CD14-positive monocyte (primary cell): ENCODE measurements at regions not wholly inside any gene's neighbourhood (a gene's known extent, or its start where the extent isn't known, plus 50 kb on each side); places are given as distances from the start of the nearest gene placed in this dataset.

Experiments used
- DNase-seq, 3 donors: peaks; one replicate each; pipeline ENCODE4 v3.0.0-alpha.2; 2011 to 2022
- H2AFZ ChIP-seq: 2 replicates; pipeline ENCODE4 v1.6.0; 2012; ENCODE audit warnings: mild to moderate bottlenecking, low read depth, low read length, inconsistent platforms; ENCODE audit not compliant: insufficient read depth, poor library complexity, severe bottlenecking
- H3K27ac ChIP-seq, 2 donors: 1 replicate in 1 of 2; 2 replicates in 1 of 2; pipeline ENCODE4 v1.5.1; 2012 to 2013; ENCODE audit warnings: low read length in 2 of 2, control low read depth in 1 of 2, inconsistent platforms in 1 of 2, low read depth in 1 of 2, mild to moderate bottlenecking in 1 of 2
- H3K27me3 ChIP-seq, 2 donors: one replicate each; pipeline versions ENCODE4 v1.6.0 to v1.6.1; 2011 to 2013; ENCODE audit warnings: low read length in 2 of 2; ENCODE audit not compliant: control insufficient read depth in 2 of 2, insufficient read depth in 2 of 2
- H3K36me3 ChIP-seq, 2 donors: replicated peaks in 1 of 2; 1 replicate in 1 of 2; 2 replicates in 1 of 2; pipeline versions ENCODE4 v1.5.1 to v1.6.1; 2012 to 2013; ENCODE audit warnings: low read length in 2 of 2, control low read depth in 1 of 2, inconsistent platforms in 1 of 2, mild to moderate bottlenecking in 1 of 2; ENCODE audit not compliant: insufficient read depth in 2 of 2, control insufficient read depth in 1 of 2
- H3K4me1 ChIP-seq, 2 donors: 1 replicate in 1 of 2; 2 replicates in 1 of 2; pipeline versions ENCODE4 v1.5.1 to v1.6.1; 2012 to 2013; ENCODE audit warnings: low read length in 2 of 2, control low read depth in 1 of 2, inconsistent platforms in 1 of 2, mild to moderate bottlenecking in 1 of 2, moderate library complexity in 1 of 2; ENCODE audit not compliant: insufficient read depth in 2 of 2, control insufficient read depth in 1 of 2
- H3K4me2 ChIP-seq: replicated peaks from 2 replicates; pipeline ENCODE3; 2012; ENCODE audit warnings: low read length, moderate library complexity, mild to moderate bottlenecking; ENCODE audit not compliant: poor library complexity, severe bottlenecking; ENCODE audit errors: extremely low read depth
- H3K4me3 ChIP-seq, 3 experiments: fragments of 200-600 bp in 1 of 3; sonication (generic) in 1 of 3; replicated peaks in 1 of 3; 1 replicate in 2 of 3; 2 replicates in 1 of 3; pipeline ENCODE4 v1.5.1; 2011 to 2013; ENCODE audit warnings: low read length in 3 of 3, mild to moderate bottlenecking in 3 of 3, control low read depth in 2 of 3, low read depth in 2 of 3, inconsistent platforms in 1 of 3, moderate library complexity in 1 of 3
- H3K79me2 ChIP-seq: 2 replicates; pipeline ENCODE4 v1.6.0; 2012; ENCODE audit warnings: mild to moderate bottlenecking, control low read depth, inconsistent platforms, low read length, moderate library complexity; ENCODE audit not compliant: insufficient read depth
- H3K9ac ChIP-seq: 2 replicates; pipeline ENCODE4 v1.6.0; 2017; ENCODE audit warnings: low read length, mild to moderate bottlenecking; ENCODE audit not compliant: insufficient read depth, poor library complexity, severe bottlenecking
- H3K9me3 ChIP-seq, 2 donors: replicated peaks in 1 of 2; 1 replicate in 1 of 2; 2 replicates in 1 of 2; pipeline versions ENCODE4 v1.5.1 to v1.6.1; 2012 to 2013; ENCODE audit warnings: low read length in 2 of 2, control low read depth in 1 of 2; ENCODE audit not compliant: control insufficient read depth in 1 of 2, insufficient read depth in 1 of 2
- H4K20me1 ChIP-seq: 2 replicates; pipeline ENCODE4 v1.6.0; 2012; ENCODE audit warnings: mild to moderate bottlenecking, low read length, control low read depth, moderate library complexity; ENCODE audit not compliant: insufficient read depth
- H3K27ac Mint-ChIP-seq, 7 donors: one replicate each; pipeline ENCODE4 v1.8.0; 2020; ENCODE audit warnings: mild to moderate bottlenecking in 7 of 7, mixed read lengths in 7 of 7, moderate library complexity in 6 of 7, inconsistent platforms in 2 of 7
- H3K27me3 Mint-ChIP-seq, 3 donors: one replicate each; pipeline ENCODE4 v1.8.0; 2021 to 2022; ENCODE audit warnings: low read depth in 3 of 3, mild to moderate bottlenecking in 3 of 3, mixed read lengths in 3 of 3, moderate library complexity in 3 of 3, inconsistent platforms in 1 of 3
- H3K36me3 Mint-ChIP-seq, 2 donors: one replicate each; pipeline ENCODE4 v1.8.0; 2020; ENCODE audit warnings: mixed read lengths in 2 of 2, inconsistent platforms in 1 of 2, mild to moderate bottlenecking in 1 of 2
- H3K4me1 Mint-ChIP-seq: one replicate; pipeline ENCODE4 v1.8.0; 2020; ENCODE audit warnings: mild to moderate bottlenecking, mixed read lengths
- H3K4me3 Mint-ChIP-seq, 2 donors: one replicate each; pipeline ENCODE4 v1.8.0; 2020; ENCODE audit warnings: mild to moderate bottlenecking in 2 of 2, mixed read lengths in 2 of 2, moderate library complexity in 1 of 2
- H3K9me3 Mint-ChIP-seq, 7 donors: one replicate each; pipeline ENCODE4 v1.8.0; 2020 to 2022; ENCODE audit warnings: mixed read lengths in 7 of 7, mild to moderate bottlenecking in 6 of 7, moderate library complexity in 6 of 7, inconsistent platforms in 2 of 7
- CTCF ChIP-seq: fragments of 200-600 bp; IDR thresholded peaks from one replicate; pipeline ENCODE4 v1.8.0; 2022; ENCODE audit warnings: antibody characterized with exemption, mild to moderate bottlenecking
- WGBS: methylation state at CpG from one replicate; pipeline ENCODE4 v1.1.5; 2013; ENCODE audit warnings: missing lambda C conversion rate; ENCODE audit not compliant: insufficient coverage; 5-methylcytosine and 5-hydroxymethylcytosine counted together
- intact Hi-C, 2 donors: fragments of 100-400 bp; cut with micrococcal nuclease; formaldehyde crosslinking; loops; one replicate each; pipeline versions ENCODE4 v1.15.0 to v1.15.1; 2023

GRCh38 chr5:110086658-110087388, 397.1 kb downstream of the MAN2A1 start:
- no peaks in the 10 kb centered on the region for H3K9me3 ChIP-seq
- H2AFZ ChIP-seq, result no peak overlapping the region
- H3K27ac ChIP-seq, result no peak overlapping the region
- H3K27me3 ChIP-seq, result peaks cover 10 to 12% of the 10 kb centered on the region in 2 donors
- H3K79me2 ChIP-seq, result no peaks in the 10 kb centered on the region
- H3K36me3 Mint-ChIP-seq, result no peaks in the 10 kb centered on the region
- no peaks in the 10 kb centered on the region for H3K4me1 Mint-ChIP-seq
- no peak overlapping the region for H3K4me3 Mint-ChIP-seq
- H3K4me1 ChIP-seq, result no peaks in the 10 kb centered on the region
- no peak for TF ChIP-seq CTCF
- H4K20me1 ChIP-seq, result no peaks in the 10 kb centered on the region
- 100% methylated on average over 1 of the region's 6 CpGs for WGBS
- no peak overlapping the region for H3K4me3 ChIP-seq
- no peak overlapping the region for H3K9ac ChIP-seq
- no peak for DNase-seq
- H3K4me2 ChIP-seq, result no peak overlapping the region
- H3K27me3 Mint-ChIP-seq, result peaks cover 2 to 13% (median 10%) of the 10 kb centered on the region in 3 donors
- no peaks in the 10 kb centered on the region for H3K36me3 ChIP-seq
- peak overlapping the region in 1 of 7 donors; percentile 53 for H3K27ac Mint-ChIP-seq
- intact Hi-C loops, result no loop called here
- peaks cover 0 to 3% (median 0%) of the 10 kb centered on the region in 7 donors for H3K9me3 Mint-ChIP-seq

- no peaks in the 10 kb centered on the region for H3K36me3 Mint-ChIP-seq
Measured at GRCh38 chr5:110087829-110088228, 398.1 kb downstream of the MAN2A1 start.

More at GRCh38 chr5:110087829-110088228, 398.1 kb downstream of the MAN2A1 start:
- peaks cover 2 to 12% (median 12%) of the 10 kb centered on the region in 3 donors for H3K27me3 Mint-ChIP-seq
- H3K27me3 ChIP-seq, result peaks cover 10 to 12% of the 10 kb centered on the region in 2 donors
- no peaks in the 10 kb centered on the region for H4K20me1 ChIP-seq
- no peak for TF ChIP-seq CTCF
- no peaks in the 10 kb centered on the region for H3K9me3 ChIP-seq
- H3K4me3 ChIP-seq, result no peak overlapping the region
- H3K36me3 ChIP-seq, result no peaks in the 10 kb centered on the region
- peaks cover 0 to 3% (median 0%) of the 10 kb centered on the region in 7 donors for H3K9me3 Mint-ChIP-seq
- WGBS, result 59% methylated on average over 4 of the region's 7 CpGs
- H3K4me1 ChIP-seq, result no peaks in the 10 kb centered on the region
- no peaks in the 10 kb centered on the region for H3K4me1 Mint-ChIP-seq
- H3K9ac ChIP-seq, result no peak overlapping the region
- intact Hi-C loops, result no loop called here
- no peaks in the 10 kb centered on the region for H3K79me2 ChIP-seq
- H3K4me3 Mint-ChIP-seq, result no peak overlapping the region
- DNase-seq, result no peak
- H3K27ac Mint-ChIP-seq, result no peak overlapping the region
- no peak overlapping the region for H3K4me2 ChIP-seq
- no peak overlapping the region for H3K27ac ChIP-seq
- H2AFZ ChIP-seq, result no peak overlapping the region
